CD4-positive, alpha-beta memory T cell (primary cell): ENCODE measurements at regions not wholly inside any gene's neighbourhood (a gene's known extent, or its start where the extent isn't known, plus 50 kb on each side); places are given as distances from the start of the nearest gene placed in this dataset.

ENCODE experiments used
- CTCF ChIA-PET: fragments of 350-600 bp; sonication (Branson Sonifier 250); formaldehyde crosslinking; loops from one replicate; lab custom pipeline; 2021; ENCODE audit warnings: inconsistent platforms; ENCODE audit not compliant: partially characterized antibody; lab: Charles Lee
- POLR2A ChIA-PET: fragments of 350-600 bp; sonication (Branson Sonifier 250); formaldehyde crosslinking; loops from one replicate; lab custom pipeline; 2021; ENCODE audit not compliant: partially characterized antibody; lab: Charles Lee
- DNase-seq, 5 donors: peaks; one replicate each; pipeline versions ENCODE4 v3.0.0 to v3.0.0-alpha.2; 2020 to 2022; ENCODE audit warnings: mixed read lengths in 1 of 5
- H3K27ac ChIP-seq: one replicate; pipeline ENCODE4 v1.7.0; 2013; ENCODE audit warnings: low read depth, low read length
- H3K27me3 ChIP-seq: 2 replicates; pipeline ENCODE4 v1.7.0; 2013; ENCODE audit warnings: mild to moderate bottlenecking, low read length, moderate library complexity; ENCODE audit not compliant: insufficient read depth
- H3K36me3 ChIP-seq: 2 replicates; pipeline ENCODE4 v1.7.0; 2013; ENCODE audit warnings: mild to moderate bottlenecking, low read length, moderate library complexity; ENCODE audit not compliant: insufficient read depth
- H3K4me1 ChIP-seq: 2 replicates; pipeline ENCODE4 v1.7.0; 2013; ENCODE audit warnings: mild to moderate bottlenecking, low read length, moderate library complexity; ENCODE audit not compliant: insufficient read depth
- H3K4me3 ChIP-seq, 2 donors: one replicate each; pipeline ENCODE4 v1.7.0; 2013; ENCODE audit warnings: low read length in 2 of 2, mild to moderate bottlenecking in 1 of 2
- H3K9me3 ChIP-seq, 2 donors: one replicate each; pipeline ENCODE4 v1.7.0; 2013; ENCODE audit warnings: low read length in 2 of 2, control low read depth in 1 of 2; ENCODE audit not compliant: control insufficient read depth in 1 of 2
- H3K27ac Mint-ChIP-seq, 7 donors: one replicate each; pipeline ENCODE4 v1.8.0; 2020 to 2021; ENCODE audit warnings: mixed read lengths in 7 of 7, mild to moderate bottlenecking in 6 of 7, inconsistent platforms in 3 of 7, moderate library complexity in 3 of 7
- H3K27me3 Mint-ChIP-seq, 2 donors: one replicate each; pipeline ENCODE4 v1.8.0; 2020 to 2021; ENCODE audit warnings: mixed read lengths in 2 of 2
- H3K36me3 Mint-ChIP-seq, 2 donors: one replicate each; pipeline ENCODE4 v1.8.0; 2020 to 2021; ENCODE audit warnings: mixed read lengths in 2 of 2, inconsistent platforms in 1 of 2, mild to moderate bottlenecking in 1 of 2
- H3K4me1 Mint-ChIP-seq, 4 donors: one replicate each; pipeline ENCODE4 v1.8.0; 2020 to 2021; ENCODE audit warnings: mixed read lengths in 4 of 4, mild to moderate bottlenecking in 1 of 4
- H3K4me3 Mint-ChIP-seq, 8 donors: one replicate each; pipeline ENCODE4 v1.8.0; 2020 to 2021; ENCODE audit warnings: mixed read lengths in 8 of 8, mild to moderate bottlenecking in 7 of 8, moderate library complexity in 6 of 8, inconsistent platforms in 3 of 8
- H3K9me3 Mint-ChIP-seq, 8 donors: one replicate each; pipeline ENCODE4 v1.8.0; 2020 to 2021; ENCODE audit warnings: mixed read lengths in 8 of 8, mild to moderate bottlenecking in 5 of 8, inconsistent platforms in 3 of 8, moderate library complexity in 1 of 8
- intact Hi-C: fragments of 100-400 bp; cut with micrococcal nuclease; formaldehyde crosslinking; loops from one replicate; pipeline ENCODE4 v1.15.1; 2023

- Histone ChIP-seq H3K4me1 (no peaks in the 10 kb centered on the region), H3K4me3 (no peak overlapping the region), H3K9me3 (no peaks in the 10 kb centered on the region), H3K36me3 (no peaks in the 10 kb centered on the region), H3K27me3 (no peaks in the 10 kb centered on the region), H3K27ac (no peak overlapping the region)
- Mint-ChIP-seq H3K27ac (no peak overlapping the region), H3K36me3 (no peaks in the 10 kb centered on the region), H3K4me1 (no peaks in the 10 kb centered on the region), H3K4me3 (no peak overlapping the region), H3K9me3 (peaks cover 0 to 5% (median 0%) of the 10 kb centered on the region in 8 donors), H3K27me3 (no peaks in the 10 kb centered on the region)
- no peak for DNase-seq
- CTCF ChIA-PET: no interaction called here
- intact Hi-C loops: no loop called here
- POLR2A ChIA-PET: no interaction called here
Measured at GRCh38 chr11:92533657-92534335, 309.2 kb downstream of the FAT3 start.

- no peaks in the 10 kb centered on the region for H3K9me3 ChIP-seq
- H3K27me3 ChIP-seq: no peaks in the 10 kb centered on the region
- intact Hi-C loops: no loop called here
- H3K27ac Mint-ChIP-seq: no peak overlapping the region
- no peak overlapping the region for H3K27ac ChIP-seq
- DNase-seq: no peak
- ChIA-PET POLR2A (no interaction called here), CTCF (no interaction called here)
- no peak overlapping the region for H3K4me3 Mint-ChIP-seq
- H3K27me3 Mint-ChIP-seq: no peaks in the 10 kb centered on the region
- H3K36me3 ChIP-seq: no peaks in the 10 kb centered on the region
- H3K9me3 Mint-ChIP-seq: peaks cover 0 to under 1% (median 0%) of the 10 kb centered on the region in 8 donors
- H3K4me1 ChIP-seq: no peaks in the 10 kb centered on the region
- no peaks in the 10 kb centered on the region for H3K36me3 Mint-ChIP-seq
- no peak overlapping the region for H3K4me3 ChIP-seq
- H3K4me1 Mint-ChIP-seq: no peaks in the 10 kb centered on the region
Measured at GRCh38 chr11:92536883-92537282, 312.3 kb downstream of the FAT3 start.

GRCh38 chr11:92540096-92540495, 315.5 kb downstream of the FAT3 start:
- intact Hi-C loops: no loop called here
- CTCF ChIA-PET: no interaction called here

GRCh38 chr11:92545906-92546471, 321.4 kb downstream of the FAT3 start:
- no peak for DNase-seq
- Histone ChIP-seq H3K4me1 (no peaks in the 10 kb centered on the region), H3K27me3 (no peaks in the 10 kb centered on the region), H3K9me3 (no peaks in the 10 kb centered on the region), H3K4me3 (no peak overlapping the region), H3K27ac (no peak overlapping the region), H3K36me3 (no peaks in the 10 kb centered on the region)
- Mint-ChIP-seq H3K9me3 (peaks cover 0 to 5% (median 2%) of the 10 kb centered on the region in 8 donors), H3K4me3 (no peak overlapping the region), H3K4me1 (no peaks in the 10 kb centered on the region), H3K27me3 (peaks cover 0 to 1% of the 10 kb centered on the region in 2 donors), H3K36me3 (no peaks in the 10 kb centered on the region), H3K27ac (no peak overlapping the region)
- ChIA-PET CTCF (no interaction called here), POLR2A (no interaction called here)
- intact Hi-C loops: no loop called here

More at GRCh38 chr11:92540096-92540495, 315.5 kb downstream of the FAT3 start:
- Histone ChIP-seq H3K36me3 (no peaks in the 10 kb centered on the region), H3K9me3 (no peaks in the 10 kb centered on the region), H3K4me3 (no peak overlapping the region), H3K27ac (no peak overlapping the region), H3K27me3 (no peaks in the 10 kb centered on the region), H3K4me1 (no peaks in the 10 kb centered on the region)
- no peak overlapping the region for H3K27ac Mint-ChIP-seq
- no peak for DNase-seq
- POLR2A ChIA-PET: no interaction called here
- H3K4me3 Mint-ChIP-seq: no peak overlapping the region
- H3K36me3 Mint-ChIP-seq: no peaks in the 10 kb centered on the region
- H3K4me1 Mint-ChIP-seq: no peaks in the 10 kb centered on the region
- no peaks in the 10 kb centered on the region for H3K27me3 Mint-ChIP-seq
- H3K9me3 Mint-ChIP-seq: peaks cover 0 to 5% (median 0%) of the 10 kb centered on the region in 8 donors

GRCh38 chr11:92546603-92547002, 322.0 kb downstream of the FAT3 start:
- H3K36me3 Mint-ChIP-seq: no peaks in the 10 kb centered on the region
- intact Hi-C loops: no loop called here
- H3K27ac Mint-ChIP-seq: no peak overlapping the region
- no peak overlapping the region for H3K4me3 Mint-ChIP-seq
- Histone ChIP-seq H3K27ac (no peak overlapping the region), H3K4me1 (no peaks in the 10 kb centered on the region), H3K36me3 (no peaks in the 10 kb centered on the region), H3K27me3 (no peaks in the 10 kb centered on the region), H3K4me3 (no peak overlapping the region), H3K9me3 (no peaks in the 10 kb centered on the region)
- peaks cover 0 to 5% (median 2%) of the 10 kb centered on the region in 8 donors for H3K9me3 Mint-ChIP-seq
- H3K4me1 Mint-ChIP-seq: no peaks in the 10 kb centered on the region
- ChIA-PET CTCF (no interaction called here), POLR2A (no interaction called here)
- DNase-seq: no peak
- peaks cover 0 to 1% of the 10 kb centered on the region in 2 donors for H3K27me3 Mint-ChIP-seq

- Mint-ChIP-seq H3K27ac (no peak overlapping the region), H3K4me3 (no peak overlapping the region), H3K9me3 (peaks cover 0 to 5% (median under 1%) of the 10 kb centered on the region in 8 donors), H3K4me1 (no peaks in the 10 kb centered on the region), H3K27me3 (peaks cover 0 to 1% of the 10 kb centered on the region in 2 donors), H3K36me3 (no peaks in the 10 kb centered on the region)
- intact Hi-C loops: no loop called here
- no peak overlapping the region for H3K4me3 ChIP-seq
- no peak for DNase-seq
- ChIA-PET CTCF (no interaction called here), POLR2A (no interaction called here)
- no peak overlapping the region for H3K27ac ChIP-seq
- H3K4me1 ChIP-seq: no peaks in the 10 kb centered on the region
- H3K9me3 ChIP-seq: no peaks in the 10 kb centered on the region
- H3K36me3 ChIP-seq: no peaks in the 10 kb centered on the region
- H3K27me3 ChIP-seq: no peaks in the 10 kb centered on the region
Measured at GRCh38 chr11:92550411-92550810, 325.8 kb downstream of the FAT3 start.

- H3K4me3 ChIP-seq: no peak overlapping the region
- CTCF ChIA-PET: no interaction called here
- H3K27ac Mint-ChIP-seq: no peak overlapping the region
- no peak overlapping the region for H3K27ac ChIP-seq
- no peaks in the 10 kb centered on the region for H3K36me3 ChIP-seq
- DNase-seq: no peak
- no peaks in the 10 kb centered on the region for H3K4me1 Mint-ChIP-seq
- POLR2A ChIA-PET: no interaction called here
- H3K36me3 Mint-ChIP-seq: no peaks in the 10 kb centered on the region
- no peaks in the 10 kb centered on the region for H3K9me3 ChIP-seq
- H3K4me3 Mint-ChIP-seq: peak overlapping the region in 1 of 8 donors; percentile 36
- H3K4me1 ChIP-seq: no peaks in the 10 kb centered on the region
- no peaks in the 10 kb centered on the region for H3K27me3 ChIP-seq
- intact Hi-C loops: no loop called here
- H3K9me3 Mint-ChIP-seq: peaks cover 0 to 5% (median under 1%) of the 10 kb centered on the region in 8 donors
- H3K27me3 Mint-ChIP-seq: peaks cover 0 to 1% of the 10 kb centered on the region in 2 donors
Measured at GRCh38 chr11:92550871-92551270, 326.3 kb downstream of the FAT3 start.
